HUES64 (cell line): ENCODE measurements at regions not wholly inside any gene's neighbourhood (a gene's known extent, or its start where the extent isn't known, plus 50 kb on each side); places are given as distances from the start of the nearest gene placed in this dataset.

Experiments used
- H3K27ac ChIP-seq: 2 replicates; pipeline ENCODE4 v1.7.0; 2013; ENCODE audit warnings: low read depth, low read length, inconsistent platforms
- H3K27me3 ChIP-seq: 2 replicates; pipeline ENCODE4 v1.6.1; 2013; ENCODE audit warnings: mild to moderate bottlenecking, low read length; ENCODE audit not compliant: insufficient read depth
- H3K36me3 ChIP-seq: 2 replicates; pipeline ENCODE4 v1.6.1; 2013; ENCODE audit warnings: mild to moderate bottlenecking, low read length; ENCODE audit not compliant: insufficient read depth
- H3K4me1 ChIP-seq: 2 replicates; pipeline ENCODE4 v1.6.1; 2013; ENCODE audit warnings: mild to moderate bottlenecking, low read length, moderate library complexity; ENCODE audit not compliant: insufficient read depth
- H3K4me3 ChIP-seq: 2 replicates; pipeline ENCODE4 v1.5.1; 2013; ENCODE audit warnings: mild to moderate bottlenecking, low read length, moderate library complexity
- H3K9ac ChIP-seq: 2 replicates; pipeline ENCODE4 v1.6.1; 2013; ENCODE audit warnings: mild to moderate bottlenecking, low read depth, low read length
- H3K9me3 ChIP-seq: 2 replicates; pipeline ENCODE4 v1.6.1; 2013; ENCODE audit warnings: low read depth, low read length; ENCODE audit not compliant: insufficient read depth
- WGBS: fragments of 150-250, 120-280 bp; methylation state at CpG from one replicate; pipeline ENCODE4 v1.1.7; 2013; ENCODE audit warnings: missing lambda C conversion rate; 5-methylcytosine and 5-hydroxymethylcytosine counted together

GRCh38 chr4:125719987-125720386 is 405.2 kb downstream of the FAT4 start:
- Histone ChIP-seq H3K36me3 (no peaks in the 10 kb centered on the region), H3K9ac (no peak overlapping the region), H3K27me3 (no peaks in the 10 kb centered on the region), H3K27ac (no peak overlapping the region), H3K9me3 (no peaks in the 10 kb centered on the region), H3K4me3 (no peak overlapping the region), H3K4me1 (peaks cover 7% of the 10 kb centered on the region; the same call in 1 of the 2 replicates)
- WGBS: 100% methylated on average over 1 of the region's 2 CpGs

GRCh38 chr4:125722009-125722408 is 407.3 kb downstream of the FAT4 start:
- Histone ChIP-seq H3K9ac (no peak overlapping the region), H3K27me3 (no peaks in the 10 kb centered on the region), H3K4me3 (no peak overlapping the region), H3K36me3 (no peaks in the 10 kb centered on the region), H3K4me1 (peaks cover 21% of the 10 kb centered on the region), H3K9me3 (no peaks in the 10 kb centered on the region), H3K27ac (no peak overlapping the region)
- 97% methylated on average over 2 of the region's 2 CpGs for WGBS

GRCh38 chr4:125725957-125726525 is 411.3 kb downstream of the FAT4 start:
- no peak overlapping the region for H3K27ac ChIP-seq
- WGBS: 81% methylated on average over 4 of the region's 4 CpGs

GRCh38 chr4:125727931-125728330 is 413.2 kb downstream of the FAT4 start:
- 86% methylated on average over 2 of the region's 2 CpGs for WGBS
- Histone ChIP-seq H3K9ac (peak overlapping the region; percentile 9; the same call in 1 of the 2 replicates), H3K4me3 (no peak overlapping the region), H3K9me3 (no peaks in the 10 kb centered on the region), H3K27me3 (no peaks in the 10 kb centered on the region), H3K4me1 (peaks cover 43% of the 10 kb centered on the region), H3K36me3 (no peaks in the 10 kb centered on the region), H3K27ac (0 out of 2 replicates have a peak overlapping the region, but pooled peaks have one; percentile 38)

More at GRCh38 chr4:125725957-125726525, 411.3 kb downstream of the FAT4 start:
- H3K36me3 ChIP-seq: no peaks in the 10 kb centered on the region
- no peaks in the 10 kb centered on the region for H3K9me3 ChIP-seq
- peaks cover 43% of the 10 kb centered on the region for H3K4me1 ChIP-seq
- H3K4me3 ChIP-seq: no peak overlapping the region
- H3K9ac ChIP-seq: no peak overlapping the region
- H3K27me3 ChIP-seq: no peaks in the 10 kb centered on the region

- Histone ChIP-seq H3K9me3 (no peaks in the 10 kb centered on the region), H3K4me1 (peaks cover 43% of the 10 kb centered on the region), H3K36me3 (no peaks in the 10 kb centered on the region), H3K4me3 (no peak overlapping the region), H3K27ac (peak overlapping the region; percentile 38; the same call in 1 of the 2 replicates), H3K27me3 (no peaks in the 10 kb centered on the region), H3K9ac (no peak overlapping the region)
- 64% methylated on average over 2 of the region's 2 CpGs for WGBS
Measured at GRCh38 chr4:125728568-125728967, 413.8 kb downstream of the FAT4 start.

- Histone ChIP-seq H3K4me1 (peaks cover 43% of the 10 kb centered on the region), H3K27me3 (no peaks in the 10 kb centered on the region), H3K4me3 (no peak overlapping the region), H3K27ac (no peak overlapping the region), H3K9me3 (no peaks in the 10 kb centered on the region), H3K36me3 (no peaks in the 10 kb centered on the region), H3K9ac (no peak overlapping the region)
Measured at GRCh38 chr4:125729171-125729570, 414.4 kb downstream of the FAT4 start.

- Histone ChIP-seq H3K36me3 (no peaks in the 10 kb centered on the region), H3K27ac (no peak overlapping the region), H3K9me3 (no peaks in the 10 kb centered on the region), H3K4me1 (peaks cover 51% of the 10 kb centered on the region), H3K27me3 (no peaks in the 10 kb centered on the region), H3K9ac (no peak overlapping the region), H3K4me3 (no peak overlapping the region)
- WGBS: 71% methylated on average over 1 of the region's 1 CpG
Measured at GRCh38 chr4:125732632-125733031, 417.9 kb downstream of the FAT4 start.

- Histone ChIP-seq H3K36me3 (no peaks in the 10 kb centered on the region), H3K27me3 (no peaks in the 10 kb centered on the region), H3K27ac (peak overlapping the region; percentile 63; the same call in 1 of the 2 replicates), H3K4me1 (peaks cover 34% of the 10 kb centered on the region), H3K9me3 (no peaks in the 10 kb centered on the region), H3K9ac (peak overlapping the region; percentile 40; the same call in 1 of the 2 replicates), H3K4me3 (no peak overlapping the region)
- 62% methylated on average over 4 of the region's 5 CpGs for WGBS
Measured at GRCh38 chr4:125734504-125734903, 419.7 kb downstream of the FAT4 start.

GRCh38 chr4:125735102-125735501 is 420.3 kb downstream of the FAT4 start:
- H3K4me1 ChIP-seq: peaks cover 28% of the 10 kb centered on the region
- peak overlapping the region; percentile 40; the same call in 1 of the 2 replicates for H3K9ac ChIP-seq
- H3K36me3 ChIP-seq: no peaks in the 10 kb centered on the region
- no peaks in the 10 kb centered on the region for H3K27me3 ChIP-seq
- WGBS: 20% methylated on average over 4 of the region's 4 CpGs
- H3K4me3 ChIP-seq: no peak overlapping the region
- H3K9me3 ChIP-seq: no peaks in the 10 kb centered on the region
- H3K27ac ChIP-seq: peak overlapping the region; percentile 63

- Histone ChIP-seq H3K4me3 (no peak overlapping the region), H3K36me3 (no peaks in the 10 kb centered on the region), H3K27me3 (no peaks in the 10 kb centered on the region), H3K4me1 (peaks cover 26% of the 10 kb centered on the region), H3K9me3 (no peaks in the 10 kb centered on the region), H3K9ac (peak overlapping the region; percentile 40; the same call in 1 of the 2 replicates), H3K27ac (peak overlapping the region; percentile 63)
- WGBS: 61% methylated on average over 1 of the region's 1 CpG
Measured at GRCh38 chr4:125736057-125736456, 421.3 kb downstream of the FAT4 start.

- H3K27ac ChIP-seq: no peak overlapping the region
- H3K9ac ChIP-seq: no peak overlapping the region
- peaks cover 9% of the 10 kb centered on the region for H3K9me3 ChIP-seq
- H3K36me3 ChIP-seq: no peaks in the 10 kb centered on the region
- no peak overlapping the region for H3K4me3 ChIP-seq
- 83% methylated on average over 2 of the region's 2 CpGs for whole genome bisulfite sequencing
- H3K27me3 ChIP-seq: no peaks in the 10 kb centered on the region
- H3K4me1 ChIP-seq: peaks cover 24% of the 10 kb centered on the region
Measured at GRCh38 chr4:125739760-125740159, 425.0 kb downstream of the FAT4 start.
